ENCODE measurements at regions not wholly inside any gene's neighbourhood (a gene's known extent, or its start where the extent isn't known, plus 50 kb on each side); places are given as distances from the start of the nearest gene placed in this dataset.

GRCh38 chr15:36335659-36336058, 243.8 kb upstream of the CDIN1 start:
- H3K27ac Mint-ChIP-seq = no peak overlapping the region
- CTCF ChIA-PET = no interaction called here
- no peak overlapping the region for H3K4me3 Mint-ChIP-seq
- no peaks in the 10 kb centered on the region for H3K27me3 Mint-ChIP-seq
- DNase-seq = no peak
- POLR2A ChIA-PET = no interaction called here
- H3K36me3 Mint-ChIP-seq = no peaks in the 10 kb centered on the region
- H3K4me1 Mint-ChIP-seq (ENCODE audit: low read depth) = no peaks in the 10 kb centered on the region
- intact Hi-C loops (cut with micrococcal nuclease) = no loop called here
- no peaks in the 10 kb centered on the region for H3K9me3 Mint-ChIP-seq

- H3K27me3 Mint-ChIP-seq = no peaks in the 10 kb centered on the region
- no peak overlapping the region for H3K4me3 Mint-ChIP-seq
- CTCF ChIA-PET = no interaction called here
- no peaks in the 10 kb centered on the region for H3K36me3 Mint-ChIP-seq
- H3K27ac Mint-ChIP-seq = no peak overlapping the region
- H3K9me3 Mint-ChIP-seq = no peaks in the 10 kb centered on the region
- POLR2A ChIA-PET = no interaction called here
- no peak for DNase-seq
- no peaks in the 10 kb centered on the region for H3K4me1 Mint-ChIP-seq (ENCODE audit: low read depth)
- intact Hi-C loops (cut with micrococcal nuclease) = no loop called here
Measured at GRCh38 chr15:36344887-36345286, 234.5 kb upstream of the CDIN1 start.

GRCh38 chr15:36347272-36347858, 232.1 kb upstream of the CDIN1 start:
- ChIA-PET POLR2A (no interaction called here), CTCF (interaction anchor here (0.8 kb wide), 1 partner anchor 1440 kb away, joined by 3 read pairs; no protein-coding TSS in a partner anchor)
- Mint-ChIP-seq H3K27ac (no peak overlapping the region), H3K4me1 (ENCODE audit: low read depth) (no peaks in the 10 kb centered on the region), H3K9me3 (no peaks in the 10 kb centered on the region), H3K27me3 (no peaks in the 10 kb centered on the region), H3K4me3 (no peak overlapping the region), H3K36me3 (no peaks in the 10 kb centered on the region)
- intact Hi-C loops (cut with micrococcal nuclease) = no loop called here
- DNase-seq = no peak

GRCh38 chr15:36356466-36356865, 223.0 kb upstream of the CDIN1 start:
- no peak for DNase-seq
- no peaks in the 10 kb centered on the region for H3K36me3 Mint-ChIP-seq
- no peak overlapping the region for H3K27ac Mint-ChIP-seq
- H3K27me3 Mint-ChIP-seq = no peaks in the 10 kb centered on the region
- H3K9me3 Mint-ChIP-seq = no peaks in the 10 kb centered on the region
- ChIA-PET POLR2A (no interaction called here), CTCF (no interaction called here)
- no peaks in the 10 kb centered on the region for H3K4me1 Mint-ChIP-seq (ENCODE audit: low read depth)
- no peak overlapping the region for H3K4me3 Mint-ChIP-seq
- intact Hi-C loops (cut with micrococcal nuclease) = no loop called here

GRCh38 chr15:36356978-36357601, 222.3 kb upstream of the CDIN1 start:
- Mint-ChIP-seq H3K9me3 (no peaks in the 10 kb centered on the region), H3K27ac (no peak overlapping the region), H3K4me3 (no peak overlapping the region), H3K36me3 (no peaks in the 10 kb centered on the region), H3K27me3 (no peaks in the 10 kb centered on the region), H3K4me1 (ENCODE audit: low read depth) (no peaks in the 10 kb centered on the region)
- DNase-seq = no peak
- intact Hi-C loops (cut with micrococcal nuclease) = no loop called here
- ChIA-PET POLR2A (no interaction called here), CTCF (no interaction called here)

GRCh38 chr15:36358094-36358493, 221.3 kb upstream of the CDIN1 start:
- Mint-ChIP-seq H3K36me3 (no peaks in the 10 kb centered on the region), H3K4me1 (ENCODE audit: low read depth) (no peaks in the 10 kb centered on the region), H3K27me3 (no peaks in the 10 kb centered on the region), H3K9me3 (no peaks in the 10 kb centered on the region), H3K4me3 (no peak overlapping the region), H3K27ac (no peak overlapping the region)
- DNase-seq = no peak
- intact Hi-C loops (cut with micrococcal nuclease) = no loop called here
- ChIA-PET CTCF (no interaction called here), POLR2A (no interaction called here)

GRCh38 chr15:36358523-36358922, 220.9 kb upstream of the CDIN1 start:
- intact Hi-C loops (cut with micrococcal nuclease) = no loop called here
- H3K36me3 Mint-ChIP-seq = no peaks in the 10 kb centered on the region
- CTCF ChIA-PET = no interaction called here
- H3K4me1 Mint-ChIP-seq (ENCODE audit: low read depth) = no peaks in the 10 kb centered on the region
- H3K27me3 Mint-ChIP-seq = no peaks in the 10 kb centered on the region
- POLR2A ChIA-PET = no interaction called here
- no peaks in the 10 kb centered on the region for H3K9me3 Mint-ChIP-seq
- no peak overlapping the region for H3K4me3 Mint-ChIP-seq
- DNase-seq = no peak
- no peak overlapping the region for H3K27ac Mint-ChIP-seq

- no peaks in the 10 kb centered on the region for H3K36me3 Mint-ChIP-seq
- H3K27ac Mint-ChIP-seq = no peak overlapping the region
- no peaks in the 10 kb centered on the region for H3K27me3 Mint-ChIP-seq
- intact Hi-C loops (cut with micrococcal nuclease) = no loop called here
- ChIA-PET POLR2A (no interaction called here), CTCF (no interaction called here)
- no peaks in the 10 kb centered on the region for H3K9me3 Mint-ChIP-seq
- H3K4me1 Mint-ChIP-seq (ENCODE audit: low read depth) = no peaks in the 10 kb centered on the region
- H3K4me3 Mint-ChIP-seq = no peak overlapping the region
- DNase-seq = no peak
Measured at GRCh38 chr15:36359286-36359685, 220.1 kb upstream of the CDIN1 start.

- no peak overlapping the region for H3K27ac Mint-ChIP-seq
- H3K9me3 Mint-ChIP-seq = no peaks in the 10 kb centered on the region
- no peaks in the 10 kb centered on the region for H3K27me3 Mint-ChIP-seq
- intact Hi-C loops (cut with micrococcal nuclease) = no loop called here
- H3K4me3 Mint-ChIP-seq = no peak overlapping the region
- POLR2A ChIA-PET = no interaction called here
- DNase-seq = no peak
- no peaks in the 10 kb centered on the region for H3K36me3 Mint-ChIP-seq
- H3K4me1 Mint-ChIP-seq (ENCODE audit: low read depth) = no peaks in the 10 kb centered on the region
- CTCF ChIA-PET = no interaction called here
Measured at GRCh38 chr15:36361351-36361870, 218.0 kb upstream of the CDIN1 start.

- ChIA-PET POLR2A (no interaction called here), CTCF (no interaction called here)
- intact Hi-C loops (cut with micrococcal nuclease) = no loop called here
- Mint-ChIP-seq H3K27me3 (no peaks in the 10 kb centered on the region), H3K27ac (no peak overlapping the region), H3K4me3 (no peak overlapping the region), H3K9me3 (no peaks in the 10 kb centered on the region), H3K36me3 (no peaks in the 10 kb centered on the region), H3K4me1 (ENCODE audit: low read depth) (no peaks in the 10 kb centered on the region)
- DNase-seq = no peak
Measured at GRCh38 chr15:36362509-36362915, 216.9 kb upstream of the CDIN1 start.

GRCh38 chr15:36363335-36363734, 216.1 kb upstream of the CDIN1 start:
- CTCF ChIA-PET = no interaction called here

GRCh38 chr15:36364377-36364776, 215.0 kb upstream of the CDIN1 start:
- ChIA-PET CTCF (no interaction called here), POLR2A (no interaction called here)
- Mint-ChIP-seq H3K4me1 (ENCODE audit: low read depth) (no peaks in the 10 kb centered on the region), H3K4me3 (no peak overlapping the region), H3K9me3 (peaks cover 2% of the 10 kb centered on the region), H3K27ac (no peak overlapping the region), H3K36me3 (no peaks in the 10 kb centered on the region), H3K27me3 (no peaks in the 10 kb centered on the region)
- intact Hi-C loops (cut with micrococcal nuclease) = no loop called here
- DNase-seq = no peak

More at GRCh38 chr15:36363335-36363734, 216.1 kb upstream of the CDIN1 start:
- Mint-ChIP-seq H3K4me3 (no peak overlapping the region), H3K36me3 (no peaks in the 10 kb centered on the region), H3K9me3 (no peaks in the 10 kb centered on the region), H3K27ac (no peak overlapping the region), H3K4me1 (ENCODE audit: low read depth) (no peaks in the 10 kb centered on the region), H3K27me3 (no peaks in the 10 kb centered on the region)
- POLR2A ChIA-PET = no interaction called here
- no peak for DNase-seq
- intact Hi-C loops (cut with micrococcal nuclease) = no loop called here

- H3K9me3 Mint-ChIP-seq = peaks cover 3% of the 10 kb centered on the region
- no peak for DNase-seq
- H3K27ac Mint-ChIP-seq = no peak overlapping the region
- CTCF ChIA-PET = no interaction called here
- no peak overlapping the region for H3K4me3 Mint-ChIP-seq
- H3K36me3 Mint-ChIP-seq = no peaks in the 10 kb centered on the region
- no peaks in the 10 kb centered on the region for H3K27me3 Mint-ChIP-seq
- POLR2A ChIA-PET = no interaction called here
- H3K4me1 Mint-ChIP-seq (ENCODE audit: low read depth) = no peaks in the 10 kb centered on the region
- intact Hi-C loops (cut with micrococcal nuclease) = no loop called here
Measured at GRCh38 chr15:36365963-36366362, 213.5 kb upstream of the CDIN1 start.

Measured in activated CD4-positive, alpha-beta memory T cell treated with anti-CD3 and anti-CD28 coated beads for 36 hours (primary cell).